Endothelial cell of umbilical vein (primary cell): ENCODE measurements at regions not wholly inside any gene's neighbourhood (a gene's known extent, or its start where the extent isn't known, plus 50 kb on each side); places are given as distances from the start of the nearest gene placed in this dataset.

Source experiments
- BruUV-seq: library from RNA; stranded (reverse); fragments of 400-500 nt; replicated peaks from 2 replicates; lab custom pipeline; 2021; lab: Mats Ljungman, UMichigan
- CTCF ChIA-PET: fragments of 300-600, 350-600 bp; sonication (Branson Sonifier 250); formaldehyde crosslinking; loops from one replicate; lab custom pipeline; 2021; ENCODE audit warnings: antibody characterized with exemption, inconsistent platforms; lab: Charles Lee
- POLR2A ChIA-PET: fragments of 300-600, 350-600 bp; sonication (Branson Sonifier 250); formaldehyde crosslinking; loops from one replicate; lab custom pipeline; 2021; ENCODE audit warnings: antibody characterized with exemption, inconsistent platforms; lab: Charles Lee
- DNase-seq: peaks from one replicate; pipeline ENCODE4 v3.0.0-alpha.2; 2011; ENCODE audit warnings: low read depth, low spot score
- FAIRE-seq: peaks from 2 replicates; lab custom pipeline; 2011; peaks lifted over from hg19 to GRCh38; lab: Jason Lieb, UNC
- H2AFZ ChIP-seq: 2 replicates; pipeline ENCODE4 v1.6.0; 2012; ENCODE audit warnings: low read depth, low read length, control low read depth, inconsistent platforms
- H3K27ac ChIP-seq: 2 replicates; pipeline ENCODE4 v1.5.1; 2011; ENCODE audit warnings: low read depth, mild to moderate bottlenecking, control low read depth, low read length, moderate library complexity; ENCODE audit not compliant: insufficient read depth
- H3K27me3 ChIP-seq, 2 experiments: 2 replicates each; pipeline versions ENCODE4 v1.6.0 to v1.6.1; 2011; ENCODE audit warnings: low read length in 2 of 2, mixed read lengths in 1 of 2; ENCODE audit not compliant: control insufficient read depth in 2 of 2, insufficient read depth in 2 of 2
- H3K36me3 ChIP-seq, 2 experiments: 2 replicates in 1 of 2; 3 replicates in 1 of 2; pipeline ENCODE4 v1.5.1; 2011; ENCODE audit warnings: low read length in 2 of 2, mild to moderate bottlenecking in 1 of 2, moderate library complexity in 1 of 2; ENCODE audit not compliant: control insufficient read depth in 2 of 2, insufficient read depth in 2 of 2; ENCODE audit errors: extremely low read depth in 1 of 2
- H3K4me1 ChIP-seq: 3 replicates; pipeline ENCODE4 v1.5.1; 2011; ENCODE audit warnings: mild to moderate bottlenecking, low read length; ENCODE audit not compliant: control insufficient read depth, insufficient read depth; ENCODE audit errors: extremely low read depth
- H3K4me2 ChIP-seq: 2 replicates; pipeline ENCODE4 v1.6.1; 2011; ENCODE audit warnings: low read length, control low read depth, mixed read lengths; ENCODE audit not compliant: insufficient read depth
- H3K4me3 ChIP-seq, 3 experiments: fragments of 200-600 bp in 1 of 3; sonication (generic), shearing (Covaris generic) in 1 of 3; replicated peaks in 1 of 3; 2 replicates each; pipeline ENCODE4 v1.5.1; 2011 to 2016; ENCODE audit warnings: control low read depth in 3 of 3, low read length in 3 of 3, mild to moderate bottlenecking in 2 of 3, inconsistent platforms in 1 of 3, low read depth in 1 of 3, moderate library complexity in 1 of 3; ENCODE audit not compliant: insufficient read depth in 1 of 3
- H3K79me2 ChIP-seq: 2 replicates; pipeline ENCODE4 v1.6.0; 2012; ENCODE audit warnings: low read length, inconsistent platforms; ENCODE audit not compliant: control insufficient read depth, insufficient read depth
- H3K9ac ChIP-seq: replicated peaks from 2 replicates; pipeline ENCODE3; 2011; ENCODE audit warnings: low read length, control low read depth; ENCODE audit not compliant: insufficient read depth; ENCODE audit errors: extremely low read depth
- H3K9me1 ChIP-seq: replicated peaks from 3 replicates; pipeline ENCODE4 v1.6.0; 2011; ENCODE audit warnings: mild to moderate bottlenecking, low read length; ENCODE audit not compliant: control insufficient read depth, insufficient read depth; ENCODE audit errors: extremely low read depth
- H3K9me3 ChIP-seq: replicated peaks from 2 replicates; pipeline ENCODE4 v1.5.1; 2012; ENCODE audit warnings: low read length, inconsistent platforms; ENCODE audit not compliant: control insufficient read depth, insufficient read depth
- H4K20me1 ChIP-seq: replicated peaks from 2 replicates; pipeline ENCODE3; 2011; ENCODE audit warnings: mild to moderate bottlenecking, low read length; ENCODE audit not compliant: control insufficient read depth, insufficient read depth; ENCODE audit errors: extremely low read depth
- CTCF ChIP-seq, 2 donors: IDR thresholded peaks; 1 replicate in 1 of 2; 2 replicates in 1 of 2; pipeline ENCODE4 v1.5.1; 2011; ENCODE audit warnings: low read length in 2 of 2, mild to moderate bottlenecking in 2 of 2, moderate library complexity in 2 of 2, control low read depth in 1 of 2, inconsistent platforms in 1 of 2, low read depth in 1 of 2; ENCODE audit not compliant: insufficient read depth in 1 of 2; ENCODE audit errors: extremely low read depth in 1 of 2
- EZH2 ChIP-seq: IDR thresholded peaks from 2 replicates; pipeline ENCODE4 v1.6.1; 2012; ENCODE audit warnings: borderline replicate concordance, low read depth, mild to moderate bottlenecking, moderate library complexity, low read length, inconsistent platforms; ENCODE audit not compliant: severe bottlenecking
- FOS ChIP-seq: IDR thresholded peaks from 2 replicates; pipeline ENCODE4 v1.6.1; 2011; ENCODE audit warnings: mild to moderate bottlenecking, low read length, moderate library complexity, borderline replicate concordance; ENCODE audit not compliant: insufficient read depth
- GATA2 ChIP-seq: IDR thresholded peaks from 2 replicates; pipeline ENCODE4 v1.7.0; 2011; ENCODE audit warnings: low read depth, mild to moderate bottlenecking, moderate library complexity, mixed read lengths, low read length; ENCODE audit not compliant: insufficient read length, insufficient read depth
- JUN ChIP-seq: IDR thresholded peaks from 2 replicates; pipeline ENCODE4 v1.6.1; 2011; ENCODE audit warnings: borderline replicate concordance, low read depth; ENCODE audit not compliant: insufficient read length, insufficient read depth
- MAX ChIP-seq: IDR thresholded peaks from 2 replicates; pipeline ENCODE4 v1.6.1; 2011; ENCODE audit not compliant: insufficient read depth, insufficient read length
- MYC ChIP-seq: IDR thresholded peaks from one replicate; pipeline ENCODE4 v1.6.1; 2011; ENCODE audit warnings: mild to moderate bottlenecking, low read depth, low read length
- POLR2A ChIP-seq: IDR thresholded peaks from 2 replicates; pipeline ENCODE4 v1.6.1; 2012; ENCODE audit warnings: low read depth, mild to moderate bottlenecking, control low read depth, low read length
- POLR2AphosphoS5 ChIP-seq: IDR thresholded peaks from 2 replicates; pipeline ENCODE4 v1.6.1; 2012; ENCODE audit warnings: low read depth, mild to moderate bottlenecking, control low read depth, low read length, moderate library complexity; ENCODE audit not compliant: insufficient read depth
- dilution Hi-C: fragments of 300-500 bp; cut with MboI; formaldehyde crosslinking; loops from one replicate; pipeline ENCODE4 v1.15.0; 2019; ENCODE audit warnings: low sequenced_read_pairs; ENCODE audit not compliant: extremely low pct_ligation_motif_present
- intact Hi-C: fragments of 100-400 bp; cut with micrococcal nuclease; formaldehyde crosslinking; loops from one replicate; pipeline ENCODE4 v1.10.0; 2022

- TF ChIP-seq JUN = no peak
- Histone ChIP-seq H3K9me3 (no peaks in the 10 kb centered on the region), H3K27ac (no peak overlapping the region), H3K27me3 (no peaks in the 10 kb centered on the region), H3K4me3 (no peak overlapping the region), H3K9ac (no peak overlapping the region), H3K4me1 (no peaks in the 10 kb centered on the region), H3K79me2 (no peaks in the 10 kb centered on the region), H2AFZ (no peak overlapping the region), H3K4me2 (no peak overlapping the region), H3K36me3 (no peaks in the 10 kb centered on the region), H3K9me1 (no peaks in the 10 kb centered on the region), H4K20me1 (no peaks in the 10 kb centered on the region)
- CTCF ChIA-PET = interaction anchor here (0.6 to 1.2 kb wide), 2 partner anchors 17 kb away, joined by 3 read pairs; no protein-coding TSS in a partner anchor
- dilution Hi-C loops = no loop called here
- FAIRE-seq (no peak), DNase-seq (no peak)
- POLR2A ChIA-PET = no interaction called here
- intact Hi-C loops = no loop called here
- BruUV-seq = no TSS peak
These were observed 52.5 kb upstream of the MYL2 start for GRCh38 chr12:110972866-110973265.

GRCh38 chr12:110971936-110972335 is 51.6 kb upstream of the MYL2 start:
- Histone ChIP-seq H3K4me2 (no peak overlapping the region), H4K20me1 (no peaks in the 10 kb centered on the region), H3K9me3 (no peaks in the 10 kb centered on the region), H3K9me1 (no peaks in the 10 kb centered on the region), H3K27ac (no peak overlapping the region), H3K4me3 (no peak overlapping the region), H3K4me1 (no peaks in the 10 kb centered on the region), H3K79me2 (no peaks in the 10 kb centered on the region), H3K27me3 (no peaks in the 10 kb centered on the region), H3K36me3 (no peaks in the 10 kb centered on the region), H3K9ac (no peak overlapping the region), H2AFZ (no peak overlapping the region)
- no peak for DNase-seq
- intact Hi-C loops (no loop called here), dilution Hi-C loops (no loop called here)
- POLR2A ChIA-PET = no interaction called here
- no peak for TF ChIP-seq POLR2A
- no peak for TF ChIP-seq POLR2AphosphoS5
- TF ChIP-seq EZH2 = no peak
- TF ChIP-seq MAX = no peak
- no peak for TF ChIP-seq FOS
- TF ChIP-seq JUN = no peak
- TF ChIP-seq MYC = no peak
- TF ChIP-seq CTCF (IDR thresholded peaks at IDR 0.05; ENCODE audit: extremely low read depth in 1 of 2, insufficient read depth in 1 of 2, low read depth in 1 of 2, low read length in 2 of 2) = no peak
- TF ChIP-seq GATA2 = no peak
- FAIRE-seq = no peak
- CTCF ChIA-PET = no interaction called here
- no TSS peak for BruUV-seq
